SH-SY5Y (cell line): ENCODE measurements at regions not wholly inside any gene's neighbourhood (a gene's known extent, or its start where the extent isn't known, plus 50 kb on each side); places are given as distances from the start of the nearest gene placed in this dataset.

Source experiments
- GATA2 ChIP-seq: IDR thresholded peaks from 2 replicates; pipeline ENCODE4 v1.6.1; 2011; ENCODE audit warnings: mild to moderate bottlenecking, low read depth, low read length
- GATA3 ChIP-seq: IDR thresholded peaks from 2 replicates; pipeline ENCODE4 v1.6.1; 2011; ENCODE audit warnings: low read depth, mild to moderate bottlenecking, low read length, moderate library complexity

DNA sequence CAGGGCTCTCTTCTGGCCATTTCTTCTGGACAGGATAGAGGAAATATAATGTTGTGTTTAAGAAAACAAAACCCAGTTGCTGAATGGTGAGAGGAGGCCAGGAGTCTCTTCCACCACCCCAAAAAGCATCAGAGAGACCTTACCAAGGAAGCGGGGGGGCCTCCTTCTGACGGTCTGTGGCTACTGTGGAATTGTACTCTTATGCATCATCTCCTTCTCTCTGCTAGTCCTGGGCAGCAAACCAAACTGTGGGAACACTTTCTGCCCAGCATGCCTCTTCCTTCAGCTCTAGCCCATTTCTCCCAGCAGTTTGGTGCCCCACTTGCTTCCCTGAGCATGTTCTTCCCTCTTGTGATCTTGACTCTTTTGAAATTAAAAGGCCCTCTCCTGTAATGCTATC is 157.7 kb downstream of the HHIPL2 start:
- no peak for TF ChIP-seq GATA2
- no peak for TF ChIP-seq GATA3
